Neural progenitor cell (in vitro differentiated cells): ENCODE measurements at regions not wholly inside any gene's neighbourhood (a gene's known extent, or its start where the extent isn't known, plus 50 kb on each side); places are given as distances from the start of the nearest gene placed in this dataset.

Experiments used
- CTCF ChIP-seq: fragments of 200-600 bp; sonication (generic); IDR thresholded peaks from 2 replicates; pipeline ENCODE4 v1.5.1; 2017; ENCODE audit warnings: antibody characterized with exemption, mild to moderate bottlenecking
- EZH2 ChIP-seq: fragments of 200-600 bp; sonication (generic); IDR thresholded peaks from 2 replicates; pipeline ENCODE4 v1.6.1; 2017; ENCODE audit warnings: antibody characterized with exemption, mild to moderate bottlenecking, moderate library complexity

GRCh38 chr13:80441968-80442367, 101.0 kb upstream of the SPRY2 start:
- TF ChIP-seq CTCF (no peak), EZH2 (no peak)
